WTC11 (cell line): ENCODE measurements at regions not wholly inside any gene's neighbourhood (a gene's known extent, or its start where the extent isn't known, plus 50 kb on each side); places are given as distances from the start of the nearest gene placed in this dataset.
"Not testable (repeated sequence)": the region's sequence is repeated elsewhere in the genome, so short reads cannot be mapped to it uniquely, and the experiment has no call there.

Experiments used
- ESRRA ChIP-seq: sonication (generic); formaldehyde crosslinking; IDR thresholded peaks from 2 replicates; pipeline ENCODE4 v1.8.1; 2022; ENCODE audit warnings: mild to moderate bottlenecking, missing genetic modification reagents, borderline replicate concordance
- ETV6 ChIP-seq: sonication (generic); formaldehyde crosslinking; IDR thresholded peaks from 2 replicates; pipeline ENCODE4 v1.8.1; 2022; ENCODE audit warnings: mild to moderate bottlenecking, missing genetic modification reagents
- JAZF1 ChIP-seq: fragments of 250-450 bp; sonication (Bioruptor Pico); IDR thresholded peaks from 2 replicates; pipeline ENCODE4 v1.9.0; 2021; ENCODE audit warnings: moderate library complexity, mild to moderate bottlenecking, inconsistent platforms
- NFATC4 ChIP-seq: fragments of 250-450 bp; sonication (Bioruptor Pico); IDR thresholded peaks from 2 replicates; pipeline ENCODE4 v1.9.0; 2021; ENCODE audit warnings: mild to moderate bottlenecking
- NR3C1 ChIP-seq: sonication (generic); formaldehyde crosslinking; conservative IDR thresholded peaks from 2 replicates; pipeline ENCODE4 v1.8.1; 2023; ENCODE audit warnings: low read depth, mild to moderate bottlenecking, missing genetic modification reagents
- RELA ChIP-seq: sonication (generic); formaldehyde crosslinking; IDR thresholded peaks from 2 replicates; pipeline ENCODE4 v1.8.1; 2022; ENCODE audit warnings: missing genetic modification reagents, mild to moderate bottlenecking, borderline replicate concordance
- SMAD3 ChIP-seq: sonication (generic); formaldehyde crosslinking; IDR thresholded peaks from 2 replicates; pipeline ENCODE4 v1.8.0; 2022; ENCODE audit warnings: missing genetic modification reagents, mild to moderate bottlenecking, borderline replicate concordance
- SMAD4 ChIP-seq: sonication (generic); formaldehyde crosslinking; IDR thresholded peaks from 2 replicates; pipeline ENCODE4 v1.8.0; 2022; ENCODE audit warnings: mild to moderate bottlenecking, missing genetic modification reagents
- TP53 ChIP-seq: sonication (generic); formaldehyde crosslinking; IDR thresholded peaks from 2 replicates; pipeline ENCODE4 v1.8.1; 2023; ENCODE audit warnings: mild to moderate bottlenecking, missing genetic modification reagents
- ZNF121 ChIP-seq: sonication (generic); formaldehyde crosslinking; IDR thresholded peaks from 2 replicates; pipeline ENCODE4 v1.8.0; 2023; ENCODE audit warnings: missing genetic modification reagents
- TF ChIP-seq, protein P1 (sequence below): fragments of 200-600 bp; IDR thresholded peaks from 2 replicates; pipeline ENCODE4 v1.8.0; 2022; ENCODE audit warnings: antibody characterized with exemption
- TF ChIP-seq, protein P2 (sequence below): sonication (generic); formaldehyde crosslinking; IDR thresholded peaks from 2 replicates; pipeline ENCODE4 v1.8.1; 2022; ENCODE audit warnings: low read depth, missing genetic modification reagents, borderline replicate concordance
- TF ChIP-seq, protein P3 (sequence below): fragments of 250-450 bp; sonication (Bioruptor Pico); IDR thresholded peaks from 2 replicates; pipeline ENCODE4 v1.9.0; 2021; ENCODE audit warnings: mild to moderate bottlenecking

DNA sequence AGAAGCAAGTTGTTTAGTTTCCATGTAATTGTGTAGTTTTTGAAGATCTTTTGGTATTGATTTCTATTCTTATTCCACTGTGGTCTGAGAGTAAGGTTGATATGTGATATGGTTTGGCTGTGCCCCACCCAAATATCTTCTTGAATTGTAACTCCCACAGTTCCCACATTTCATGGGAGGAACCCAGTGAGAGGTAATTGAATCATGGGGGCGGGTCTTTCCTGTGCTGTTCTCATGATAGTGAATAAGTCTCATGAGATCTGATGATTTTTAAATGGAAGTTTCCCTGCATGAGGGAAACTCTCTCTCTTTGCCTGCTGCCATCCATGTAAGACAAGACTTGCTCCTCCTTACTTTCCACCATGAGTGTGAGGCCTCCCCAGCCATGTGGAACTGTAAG, 255.3 kb downstream of the S1PR1 start:
- not testable (repeated sequence) for TF ChIP-seq NFATC4 (CRISPR knock-in tag); ETV6; JAZF1 (CRISPR knock-in tag); NR3C1; TP53 (CRISPR knock-in tag); ESRRA (CRISPR knock-in tag); RELA (CRISPR knock-in tag); SMAD4 (CRISPR knock-in tag); ZNF121 (CRISPR knock-in tag); SMAD3
- TF ChIP-seq, protein P1, sequence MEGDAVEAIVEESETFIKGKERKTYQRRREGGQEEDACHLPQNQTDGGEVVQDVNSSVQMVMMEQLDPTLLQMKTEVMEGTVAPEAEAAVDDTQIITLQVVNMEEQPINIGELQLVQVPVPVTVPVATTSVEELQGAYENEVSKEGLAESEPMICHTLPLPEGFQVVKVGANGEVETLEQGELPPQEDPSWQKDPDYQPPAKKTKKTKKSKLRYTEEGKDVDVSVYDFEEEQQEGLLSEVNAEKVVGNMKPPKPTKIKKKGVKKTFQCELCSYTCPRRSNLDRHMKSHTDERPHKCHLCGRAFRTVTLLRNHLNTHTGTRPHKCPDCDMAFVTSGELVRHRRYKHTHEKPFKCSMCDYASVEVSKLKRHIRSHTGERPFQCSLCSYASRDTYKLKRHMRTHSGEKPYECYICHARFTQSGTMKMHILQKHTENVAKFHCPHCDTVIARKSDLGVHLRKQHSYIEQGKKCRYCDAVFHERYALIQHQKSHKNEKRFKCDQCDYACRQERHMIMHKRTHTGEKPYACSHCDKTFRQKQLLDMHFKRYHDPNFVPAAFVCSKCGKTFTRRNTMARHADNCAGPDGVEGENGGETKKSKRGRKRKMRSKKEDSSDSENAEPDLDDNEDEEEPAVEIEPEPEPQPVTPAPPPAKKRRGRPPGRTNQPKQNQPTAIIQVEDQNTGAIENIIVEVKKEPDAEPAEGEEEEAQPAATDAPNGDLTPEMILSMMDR = not testable (repeated sequence)
- TF ChIP-seq, protein P2, sequence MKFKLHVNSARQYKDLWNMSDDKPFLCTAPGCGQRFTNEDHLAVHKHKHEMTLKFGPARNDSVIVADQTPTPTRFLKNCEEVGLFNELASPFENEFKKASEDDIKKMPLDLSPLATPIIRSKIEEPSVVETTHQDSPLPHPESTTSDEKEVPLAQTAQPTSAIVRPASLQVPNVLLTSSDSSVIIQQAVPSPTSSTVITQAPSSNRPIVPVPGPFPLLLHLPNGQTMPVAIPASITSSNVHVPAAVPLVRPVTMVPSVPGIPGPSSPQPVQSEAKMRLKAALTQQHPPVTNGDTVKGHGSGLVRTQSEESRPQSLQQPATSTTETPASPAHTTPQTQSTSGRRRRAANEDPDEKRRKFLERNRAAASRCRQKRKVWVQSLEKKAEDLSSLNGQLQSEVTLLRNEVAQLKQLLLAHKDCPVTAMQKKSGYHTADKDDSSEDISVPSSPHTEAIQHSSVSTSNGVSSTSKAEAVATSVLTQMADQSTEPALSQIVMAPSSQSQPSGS = not testable (repeated sequence)
- TF ChIP-seq, protein P3, sequence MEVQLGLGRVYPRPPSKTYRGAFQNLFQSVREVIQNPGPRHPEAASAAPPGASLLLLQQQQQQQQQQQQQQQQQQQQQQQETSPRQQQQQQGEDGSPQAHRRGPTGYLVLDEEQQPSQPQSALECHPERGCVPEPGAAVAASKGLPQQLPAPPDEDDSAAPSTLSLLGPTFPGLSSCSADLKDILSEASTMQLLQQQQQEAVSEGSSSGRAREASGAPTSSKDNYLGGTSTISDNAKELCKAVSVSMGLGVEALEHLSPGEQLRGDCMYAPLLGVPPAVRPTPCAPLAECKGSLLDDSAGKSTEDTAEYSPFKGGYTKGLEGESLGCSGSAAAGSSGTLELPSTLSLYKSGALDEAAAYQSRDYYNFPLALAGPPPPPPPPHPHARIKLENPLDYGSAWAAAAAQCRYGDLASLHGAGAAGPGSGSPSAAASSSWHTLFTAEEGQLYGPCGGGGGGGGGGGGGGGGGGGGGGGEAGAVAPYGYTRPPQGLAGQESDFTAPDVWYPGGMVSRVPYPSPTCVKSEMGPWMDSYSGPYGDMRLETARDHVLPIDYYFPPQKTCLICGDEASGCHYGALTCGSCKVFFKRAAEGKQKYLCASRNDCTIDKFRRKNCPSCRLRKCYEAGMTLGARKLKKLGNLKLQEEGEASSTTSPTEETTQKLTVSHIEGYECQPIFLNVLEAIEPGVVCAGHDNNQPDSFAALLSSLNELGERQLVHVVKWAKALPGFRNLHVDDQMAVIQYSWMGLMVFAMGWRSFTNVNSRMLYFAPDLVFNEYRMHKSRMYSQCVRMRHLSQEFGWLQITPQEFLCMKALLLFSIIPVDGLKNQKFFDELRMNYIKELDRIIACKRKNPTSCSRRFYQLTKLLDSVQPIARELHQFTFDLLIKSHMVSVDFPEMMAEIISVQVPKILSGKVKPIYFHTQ = not testable (repeated sequence)
